ENCODE measurements at regions not wholly inside any gene's neighbourhood (a gene's known extent, or its start where the extent isn't known, plus 50 kb on each side); places are given as distances from the start of the nearest gene placed in this dataset.
A peak's percentile ranks its signal among the peaks of the same experiment; 100 is the strongest.
"Not testable (repeated sequence)": the region's sequence is repeated elsewhere in the genome, so short reads cannot be mapped to it uniquely, and the experiment has no call there.

DNA sequence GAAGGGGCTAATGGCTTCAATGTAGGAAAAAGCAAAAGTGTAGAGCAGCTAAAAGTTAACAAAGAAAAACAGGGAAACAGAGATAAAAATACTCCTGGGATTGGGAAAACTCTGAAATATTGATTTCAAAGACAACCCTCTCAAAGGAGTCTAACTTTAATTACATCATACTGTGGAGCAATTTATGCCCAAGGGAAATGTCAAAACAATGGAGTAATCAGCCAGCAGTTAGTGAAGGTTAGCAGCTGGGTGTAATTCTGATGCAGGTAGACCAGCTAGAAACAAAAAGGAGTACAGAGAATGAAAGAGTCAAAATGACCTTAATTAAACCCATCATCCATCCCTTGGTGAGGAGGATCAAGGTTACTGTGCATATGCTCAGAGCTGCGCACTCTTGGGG, 169.0 kb downstream of the ADAM29 start:
- H3K4me3 ChIP-seq, result no peak overlapping the region
- ATAC-seq (ENCODE audit: low FRiP score in 2 of 2) (no peak), DNase-seq (no peak)
- H3K9me3 ChIP-seq, result no peaks in the 10 kb centered on the region
- H3K36me3 ChIP-seq, result no peaks in the 10 kb centered on the region
- no peak overlapping the region for H3K27ac ChIP-seq
- no peaks in the 10 kb centered on the region for H3K27me3 ChIP-seq
- WGBS, 2 donors, result 95% methylated on average over 1 of the region's 1 CpG
- TF ChIP-seq, protein P1, sequence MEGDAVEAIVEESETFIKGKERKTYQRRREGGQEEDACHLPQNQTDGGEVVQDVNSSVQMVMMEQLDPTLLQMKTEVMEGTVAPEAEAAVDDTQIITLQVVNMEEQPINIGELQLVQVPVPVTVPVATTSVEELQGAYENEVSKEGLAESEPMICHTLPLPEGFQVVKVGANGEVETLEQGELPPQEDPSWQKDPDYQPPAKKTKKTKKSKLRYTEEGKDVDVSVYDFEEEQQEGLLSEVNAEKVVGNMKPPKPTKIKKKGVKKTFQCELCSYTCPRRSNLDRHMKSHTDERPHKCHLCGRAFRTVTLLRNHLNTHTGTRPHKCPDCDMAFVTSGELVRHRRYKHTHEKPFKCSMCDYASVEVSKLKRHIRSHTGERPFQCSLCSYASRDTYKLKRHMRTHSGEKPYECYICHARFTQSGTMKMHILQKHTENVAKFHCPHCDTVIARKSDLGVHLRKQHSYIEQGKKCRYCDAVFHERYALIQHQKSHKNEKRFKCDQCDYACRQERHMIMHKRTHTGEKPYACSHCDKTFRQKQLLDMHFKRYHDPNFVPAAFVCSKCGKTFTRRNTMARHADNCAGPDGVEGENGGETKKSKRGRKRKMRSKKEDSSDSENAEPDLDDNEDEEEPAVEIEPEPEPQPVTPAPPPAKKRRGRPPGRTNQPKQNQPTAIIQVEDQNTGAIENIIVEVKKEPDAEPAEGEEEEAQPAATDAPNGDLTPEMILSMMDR (IDR thresholded peaks at IDR 0.05), result no peak
- TF ChIP-seq EP300 (IDR thresholded peaks at IDR 0.05) (no peak), POLR2A (IDR thresholded peaks at IDR 0.05) (no peak), POLR2AphosphoS5 (IDR thresholded peaks at IDR 0.05) (no peak)
- H3K4me1 ChIP-seq, result no peaks in the 10 kb centered on the region

DNA sequence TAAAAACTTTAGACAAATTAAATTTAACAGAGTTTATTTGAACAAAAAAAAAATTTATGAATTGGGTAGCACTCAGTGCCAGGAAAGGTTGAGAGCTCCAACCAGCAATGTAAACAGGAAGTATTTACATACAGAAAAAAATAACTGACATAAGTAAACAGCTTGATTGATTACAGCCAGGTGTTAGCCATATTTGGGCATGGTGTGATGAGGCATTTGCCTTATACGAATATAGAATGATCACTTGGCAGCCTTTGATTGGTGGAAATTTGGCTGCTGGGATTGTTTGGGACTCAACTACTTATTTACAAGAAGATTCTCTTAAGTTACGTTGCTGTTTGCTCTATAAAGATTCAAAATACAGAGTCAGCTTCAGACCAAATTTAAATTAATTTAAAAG, 172.0 kb downstream of the ADAM29 start:
- DNase-seq, result no peak
- no peak overlapping the region for H3K4me3 ChIP-seq
- no peaks in the 10 kb centered on the region for H3K36me3 ChIP-seq
- H3K27ac ChIP-seq, result no peak overlapping the region
- TF ChIP-seq POLR2A (IDR thresholded peaks at IDR 0.05), result no peak
- TF ChIP-seq, protein P1 (IDR thresholded peaks at IDR 0.05), result no peak
- TF ChIP-seq POLR2AphosphoS5 (IDR thresholded peaks at IDR 0.05), result no peak
- no peak for TF ChIP-seq EP300 (IDR thresholded peaks at IDR 0.05)
- no peak for ATAC-seq (ENCODE audit: low FRiP score in 2 of 2)
- no peaks in the 10 kb centered on the region for H3K27me3 ChIP-seq
- WGBS, 2 donors, result 55 to 69% methylated on average over 2 of the region's 2 CpGs
- H3K4me1 ChIP-seq, result no peaks in the 10 kb centered on the region
- H3K9me3 ChIP-seq, result peaks cover 0 to 8% (median 0%) of the 10 kb centered on the region in 4 donors

DNA sequence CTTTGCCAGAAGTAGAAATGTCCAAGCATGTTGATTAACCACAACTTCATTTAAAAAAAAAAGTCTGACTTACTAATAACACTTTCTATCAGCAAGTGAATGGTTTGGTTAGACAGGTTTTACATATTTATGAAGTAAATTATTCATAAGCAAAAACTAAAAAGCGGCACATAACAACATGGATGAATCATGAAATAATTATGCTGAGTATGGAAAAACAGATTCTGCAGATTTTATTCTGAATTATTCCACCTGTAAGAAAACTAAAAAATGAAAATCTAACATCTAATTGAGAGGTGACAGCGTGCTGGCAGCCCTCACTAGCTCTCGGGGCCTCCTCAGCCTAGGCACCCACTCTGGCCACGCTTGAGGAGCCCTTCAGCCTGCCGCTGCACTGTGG, 173.5 kb downstream of the ADAM29 start:
- no peak for ATAC-seq (ENCODE audit: low FRiP score in 2 of 2)

DNA sequence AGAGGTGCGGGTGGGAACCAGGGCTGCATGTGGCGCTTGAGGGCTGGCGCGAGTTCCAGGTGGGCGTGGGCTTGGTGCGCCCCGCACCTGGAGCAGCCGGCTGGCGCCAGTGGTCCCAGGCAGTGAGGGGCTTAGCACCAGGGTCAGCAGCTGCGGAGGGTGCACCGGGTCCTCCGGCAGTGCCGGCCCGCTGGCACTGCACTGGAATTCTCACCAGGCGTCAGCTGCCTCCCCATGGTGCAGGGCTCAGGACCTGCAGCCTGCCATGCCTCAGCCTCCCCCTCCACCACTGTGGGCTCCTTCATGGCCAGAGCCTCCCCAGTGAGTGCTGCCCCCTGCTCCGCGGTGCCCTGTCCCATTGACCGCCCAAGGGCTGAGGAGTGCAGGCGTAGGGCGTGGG, 174.0 kb downstream of the ADAM29 start:
- Histone ChIP-seq H3K9me3 (peaks cover 0 to 15% (median 0%) of the 10 kb centered on the region in 4 donors), H3K36me3 (no peaks in the 10 kb centered on the region), H3K4me1 (no peaks in the 10 kb centered on the region), H3K27me3 (no peaks in the 10 kb centered on the region), H3K4me3 (no peak overlapping the region), H3K27ac (no peak overlapping the region)
- ATAC-seq (ENCODE audit: low FRiP score in 2 of 2) (peak in 1 of 2 donors; percentile 43), DNase-seq (peak in 1 of 2 donors; percentile 64)
- WGBS, 2 donors, result 96 to 97% methylated on average over 13 to 17 of the region's 20 CpGs
- TF ChIP-seq EP300 (IDR thresholded peaks at IDR 0.05) (no peak), POLR2A (IDR thresholded peaks at IDR 0.05) (no peak), POLR2AphosphoS5 (IDR thresholded peaks at IDR 0.05) (no peak)
- TF ChIP-seq, protein P1 (IDR thresholded peaks at IDR 0.05), result no peak

More for the DNA sequence above, 173.5 kb downstream of the ADAM29 start:
- no peak for DNase-seq
- Histone ChIP-seq H3K4me3 (no peak overlapping the region), H3K27ac (no peak overlapping the region), H3K4me1 (no peaks in the 10 kb centered on the region), H3K27me3 (no peaks in the 10 kb centered on the region), H3K36me3 (no peaks in the 10 kb centered on the region), H3K9me3 (peaks cover 0 to 15% (median 0%) of the 10 kb centered on the region in 4 donors)
- WGBS, 2 donors, result 84 to 94% methylated on average over 5 of the region's 5 CpGs
- TF ChIP-seq POLR2AphosphoS5 (IDR thresholded peaks at IDR 0.05), result no peak
- TF ChIP-seq, protein P1 (IDR thresholded peaks at IDR 0.05), result no peak
- no peak for TF ChIP-seq EP300 (IDR thresholded peaks at IDR 0.05)
- TF ChIP-seq POLR2A (IDR thresholded peaks at IDR 0.05), result no peak

DNA sequence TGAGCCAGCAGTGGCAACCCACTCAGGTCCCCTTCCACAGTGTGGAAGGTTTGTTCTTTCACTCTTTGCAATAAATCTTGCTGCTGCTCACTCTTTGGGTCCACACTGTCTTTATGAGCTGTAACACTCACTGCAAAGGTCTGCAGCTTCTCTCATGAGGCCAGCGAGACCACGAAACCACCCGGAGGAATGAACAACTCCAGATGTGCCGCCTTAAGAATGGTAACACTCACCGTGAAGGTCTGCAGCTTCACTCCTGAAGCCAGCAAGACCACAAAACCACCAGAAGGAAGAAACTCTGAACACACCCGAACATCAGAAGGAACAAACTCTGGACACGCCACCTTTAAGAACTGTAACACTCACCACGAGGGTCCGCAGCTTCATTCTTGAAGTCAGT, 174.9 kb downstream of the ADAM29 start:
- H3K4me1 ChIP-seq; H3K4me3 ChIP-seq; ATAC-seq (ENCODE audit: low FRiP score in 2 of 2); H3K36me3 ChIP-seq; H3K27me3 ChIP-seq; H3K27ac ChIP-seq; DNase-seq: not testable (repeated sequence)
- WGBS, 2 donors, result 91% methylated on average over 9 of the region's 9 CpGs
- peaks cover 0 to 15% (median 0%) of the 10 kb centered on the region in 4 donors for H3K9me3 ChIP-seq

Data from upper lobe of left lung (tissue), 6 donors.